Vagina (tissue), 2 donors: ENCODE measurements at regions not wholly inside any gene's neighbourhood (a gene's known extent, or its start where the extent isn't known, plus 50 kb on each side); places are given as distances from the start of the nearest gene placed in this dataset.

Source experiments
- POLR2A ChIP-seq, 2 donors: fragments of 450-650 bp; IDR thresholded peaks; one replicate each; pipeline ENCODE4 v1.6.1; 2017; ENCODE audit warnings: antibody characterized with exemption in 2 of 2, mild to moderate bottlenecking in 2 of 2, moderate library complexity in 2 of 2
- POLR2AphosphoS5 ChIP-seq, 2 donors: sonication (generic); formaldehyde crosslinking; IDR thresholded peaks; one replicate each; pipeline ENCODE4 v1.9.0; 2017; ENCODE audit warnings: antibody characterized with exemption in 2 of 2, mild to moderate bottlenecking in 2 of 2, low read depth in 1 of 2; ENCODE audit not compliant: insufficient read depth in 1 of 2
- TF ChIP-seq, protein P1 (sequence below), 3 experiments: fragments of 450-650 bp in 2 of 3; fragments of 200-600 bp in 1 of 3; sonication (generic) in 1 of 3; IDR thresholded peaks; one replicate each; pipeline ENCODE4 v1.5.1; 2017 to 2019; ENCODE audit warnings: antibody characterized with exemption in 3 of 3, mild to moderate bottlenecking in 2 of 3, moderate library complexity in 2 of 3

DNA sequence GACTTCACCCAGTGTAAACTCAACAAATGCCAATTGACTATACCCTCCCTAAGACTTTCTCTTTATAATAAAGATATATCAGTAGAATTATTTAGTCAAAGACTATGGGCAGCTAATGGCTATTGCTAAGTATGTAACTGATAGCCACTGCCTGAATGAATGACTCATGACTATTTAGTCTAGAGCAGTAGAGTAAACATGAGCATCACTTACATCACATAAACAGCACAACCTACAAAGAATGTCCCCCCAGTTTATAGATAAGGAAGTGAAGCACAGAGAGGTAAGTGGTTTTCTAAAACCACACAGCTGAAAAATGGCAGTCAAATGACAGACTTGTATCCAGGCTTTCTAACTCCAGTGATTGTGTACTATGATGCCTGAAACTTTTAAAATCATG is 507.0 kb downstream of the PPARGC1A start:
- TF ChIP-seq, protein P1, sequence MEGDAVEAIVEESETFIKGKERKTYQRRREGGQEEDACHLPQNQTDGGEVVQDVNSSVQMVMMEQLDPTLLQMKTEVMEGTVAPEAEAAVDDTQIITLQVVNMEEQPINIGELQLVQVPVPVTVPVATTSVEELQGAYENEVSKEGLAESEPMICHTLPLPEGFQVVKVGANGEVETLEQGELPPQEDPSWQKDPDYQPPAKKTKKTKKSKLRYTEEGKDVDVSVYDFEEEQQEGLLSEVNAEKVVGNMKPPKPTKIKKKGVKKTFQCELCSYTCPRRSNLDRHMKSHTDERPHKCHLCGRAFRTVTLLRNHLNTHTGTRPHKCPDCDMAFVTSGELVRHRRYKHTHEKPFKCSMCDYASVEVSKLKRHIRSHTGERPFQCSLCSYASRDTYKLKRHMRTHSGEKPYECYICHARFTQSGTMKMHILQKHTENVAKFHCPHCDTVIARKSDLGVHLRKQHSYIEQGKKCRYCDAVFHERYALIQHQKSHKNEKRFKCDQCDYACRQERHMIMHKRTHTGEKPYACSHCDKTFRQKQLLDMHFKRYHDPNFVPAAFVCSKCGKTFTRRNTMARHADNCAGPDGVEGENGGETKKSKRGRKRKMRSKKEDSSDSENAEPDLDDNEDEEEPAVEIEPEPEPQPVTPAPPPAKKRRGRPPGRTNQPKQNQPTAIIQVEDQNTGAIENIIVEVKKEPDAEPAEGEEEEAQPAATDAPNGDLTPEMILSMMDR (IDR thresholded peaks at IDR 0.05): no peak
- TF ChIP-seq POLR2A (IDR thresholded peaks at IDR 0.05): no peak
- TF ChIP-seq POLR2AphosphoS5 (IDR thresholded peaks at IDR 0.05; ENCODE audit: insufficient read depth in 1 of 2, low read depth in 1 of 2): no peak
